ENCODE measurements at regions not wholly inside any gene's neighbourhood (a gene's known extent, or its start where the extent isn't known, plus 50 kb on each side); places are given as distances from the start of the nearest gene placed in this dataset.

- Histone ChIP-seq H3K27ac (no peak overlapping the region), H3K4me1 (peaks cover 0 to 8% (median 0%) of the 10 kb centered on the region in 12 donors), H3K4me3 (no peak overlapping the region), H3K27me3 (no peaks in the 10 kb centered on the region), H3K36me3 (no peaks in the 10 kb centered on the region), H3K9me3 (no peaks in the 10 kb centered on the region)
- intact Hi-C loops (cut with DNase I): loop anchor here in 5 of 10 donors (10.0 kb wide), 2 partner anchors 302 to 502 kb away; no protein-coding TSS in a partner anchor
- TF ChIP-seq, protein P1, sequence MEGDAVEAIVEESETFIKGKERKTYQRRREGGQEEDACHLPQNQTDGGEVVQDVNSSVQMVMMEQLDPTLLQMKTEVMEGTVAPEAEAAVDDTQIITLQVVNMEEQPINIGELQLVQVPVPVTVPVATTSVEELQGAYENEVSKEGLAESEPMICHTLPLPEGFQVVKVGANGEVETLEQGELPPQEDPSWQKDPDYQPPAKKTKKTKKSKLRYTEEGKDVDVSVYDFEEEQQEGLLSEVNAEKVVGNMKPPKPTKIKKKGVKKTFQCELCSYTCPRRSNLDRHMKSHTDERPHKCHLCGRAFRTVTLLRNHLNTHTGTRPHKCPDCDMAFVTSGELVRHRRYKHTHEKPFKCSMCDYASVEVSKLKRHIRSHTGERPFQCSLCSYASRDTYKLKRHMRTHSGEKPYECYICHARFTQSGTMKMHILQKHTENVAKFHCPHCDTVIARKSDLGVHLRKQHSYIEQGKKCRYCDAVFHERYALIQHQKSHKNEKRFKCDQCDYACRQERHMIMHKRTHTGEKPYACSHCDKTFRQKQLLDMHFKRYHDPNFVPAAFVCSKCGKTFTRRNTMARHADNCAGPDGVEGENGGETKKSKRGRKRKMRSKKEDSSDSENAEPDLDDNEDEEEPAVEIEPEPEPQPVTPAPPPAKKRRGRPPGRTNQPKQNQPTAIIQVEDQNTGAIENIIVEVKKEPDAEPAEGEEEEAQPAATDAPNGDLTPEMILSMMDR (IDR thresholded peaks at IDR 0.05): no peak
- WGBS, 4 donors: 70 to 81% (median 74%) methylated on average over 6 of the region's 6 CpGs
- ATAC-seq (no peak), DNase-seq (no peak)
These were observed 94.8 kb downstream of the EBNA1BP2 start for GRCh38 chr1:43077273-43077672.

DNA sequence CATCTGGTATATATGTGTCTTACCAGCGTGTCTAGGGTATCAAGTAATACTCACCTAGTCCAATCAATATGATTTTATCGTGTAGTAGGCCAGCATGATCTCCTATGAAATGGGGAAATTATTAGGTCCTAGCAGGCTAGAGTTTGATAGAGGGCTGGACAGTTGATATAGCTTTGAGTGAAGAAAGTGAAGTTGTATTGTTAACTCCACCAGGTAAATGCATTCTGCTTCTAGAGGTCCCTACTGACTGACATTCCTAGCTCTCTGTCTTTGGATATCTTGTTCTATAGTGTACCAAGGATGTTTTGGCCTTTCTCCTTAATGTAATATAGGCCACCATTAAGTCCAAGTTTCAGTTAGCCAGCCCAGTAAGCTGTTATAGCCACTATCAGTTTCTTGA is 97.4 kb downstream of the EBNA1BP2 start:
- H3K4me3 ChIP-seq: no peak overlapping the region
- TF ChIP-seq, protein P1 (IDR thresholded peaks at IDR 0.05): no peak
- TF ChIP-seq POLR2A (IDR thresholded peaks at IDR 0.05): no peak
- no peaks in the 10 kb centered on the region for H3K36me3 ChIP-seq
- no peaks in the 10 kb centered on the region for H3K27me3 ChIP-seq
- H3K4me1 ChIP-seq: peaks cover 0 to 8% (median 0%) of the 10 kb centered on the region in 12 donors
- no peaks in the 10 kb centered on the region for H3K9me3 ChIP-seq
- DNase-seq: no peak
- intact Hi-C loops (cut with DNase I): loop anchor here in 9 of 10 donors (1.0 to 10.0 kb wide), 6 partner anchors 152 to 500 kb away; no protein-coding TSS in a partner anchor
- no peak overlapping the region for H3K27ac ChIP-seq
- WGBS, 4 donors: 84 to 92% (median 87%) methylated on average over 2 of the region's 2 CpGs
- no peak for ATAC-seq

DNA sequence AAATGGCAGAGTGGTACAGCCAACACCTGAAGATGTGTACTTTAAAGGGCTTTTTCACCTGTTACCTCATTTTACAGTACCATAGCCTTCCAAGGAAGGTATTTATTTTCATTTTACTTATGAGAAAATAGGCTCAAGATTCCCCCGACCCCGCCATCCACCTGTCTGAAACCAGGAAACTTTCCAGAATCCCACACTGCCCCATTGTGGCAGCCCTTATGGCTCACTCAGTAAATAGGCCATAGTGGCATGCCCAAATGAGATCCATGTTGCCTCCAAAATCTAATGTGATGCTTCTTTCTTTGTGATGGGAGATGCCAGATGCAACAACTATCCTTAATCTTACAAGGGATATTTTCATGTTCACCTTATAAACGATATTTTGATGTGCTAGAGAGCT is 97.8 kb downstream of the EBNA1BP2 start:
- Histone ChIP-seq H3K4me3 (no peak overlapping the region), H3K9me3 (no peaks in the 10 kb centered on the region), H3K4me1 (peaks cover 0 to 8% (median 0%) of the 10 kb centered on the region in 12 donors), H3K27ac (peak overlapping the region in 1 of 12 donors; percentile 40), H3K27me3 (no peaks in the 10 kb centered on the region), H3K36me3 (no peaks in the 10 kb centered on the region)
- no peak for TF ChIP-seq POLR2A (IDR thresholded peaks at IDR 0.05)
- TF ChIP-seq, protein P1 (IDR thresholded peaks at IDR 0.05): peak in 2 of 12 donors; percentile 5 to 11
- DNase-seq: no peak
- ATAC-seq: peak in 2 of 4 donors; percentile 55 to 59
- 81 to 88% (median 84%) methylated on average over 3 of the region's 3 CpGs for WGBS, 4 donors
- intact Hi-C loops (cut with DNase I): loop anchor here in 9 of 10 donors (1.0 to 10.0 kb wide), 6 partner anchors 152 to 499 kb away; no protein-coding TSS in a partner anchor

- H3K4me1 ChIP-seq: peaks cover 0 to 9% (median 0%) of the 10 kb centered on the region in 12 donors
- no peak for TF ChIP-seq POLR2A (IDR thresholded peaks at IDR 0.05)
- TF ChIP-seq, protein P1 (IDR thresholded peaks at IDR 0.05): peak; percentile 69 to 93 (median 84)
- peak; percentile 68 to 91 (median 88) for ATAC-seq
- H3K27ac ChIP-seq: peak overlapping the region in 2 of 12 donors; percentile 40 to 44
- WGBS, 4 donors: 23 to 26% (median 24%) methylated on average over 8 of the region's 8 CpGs
- intact Hi-C loops (cut with DNase I): loop anchor here (1.0 to 10.0 kb wide), 10 partner anchors 151 to 499 kb away; no protein-coding TSS in a partner anchor
- no peaks in the 10 kb centered on the region for H3K9me3 ChIP-seq
- no peak overlapping the region for H3K4me3 ChIP-seq
- H3K27me3 ChIP-seq: peaks cover 0 to 2% (median 0%) of the 10 kb centered on the region in 9 donors
- H3K36me3 ChIP-seq: no peaks in the 10 kb centered on the region
- DNase-seq: peak in 4 of 5 donors; percentile 64 to 78 (median 68)
These were observed 98.4 kb downstream of the EBNA1BP2 start for GRCh38 chr1:43073490-43074230.

All from heart left ventricle (tissue), 16 donors.